RWPE1 (cell line): ENCODE measurements at regions not wholly inside any gene's neighbourhood (a gene's known extent, or its start where the extent isn't known, plus 50 kb on each side); places are given as distances from the start of the nearest gene placed in this dataset.

ENCODE experiments used
- CTCF ChIA-PET: fragments of 350-600 bp; sonication (Branson Sonifier 250); formaldehyde crosslinking; extraction: SDS; loops from one replicate; lab custom pipeline; 2021; lab: Yijun Ruan, JAX
- POLR2A ChIA-PET: fragments of 400-600 bp; formaldehyde crosslinking; extraction: SDS; loops from one replicate; lab custom pipeline; 2020; ENCODE audit warnings: antibody characterized with exemption; ENCODE audit not compliant: low non-redundant PET; lab: Yijun Ruan, JAX
- DNase-seq: peaks from one replicate; pipeline ENCODE4 v3.0.0; 2012; ENCODE audit warnings: low spot score
- H3K27ac ChIP-seq: fragments of 450-650 bp; 2 replicates; pipeline ENCODE4 v1.5.1; 2017
- TF ChIP-seq, protein P1 (sequence below): fragments of 450-650 bp; conservative IDR thresholded peaks from 2 replicates; pipeline ENCODE4 v1.5.1; 2017; ENCODE audit warnings: low read depth, mild to moderate bottlenecking

DNA sequence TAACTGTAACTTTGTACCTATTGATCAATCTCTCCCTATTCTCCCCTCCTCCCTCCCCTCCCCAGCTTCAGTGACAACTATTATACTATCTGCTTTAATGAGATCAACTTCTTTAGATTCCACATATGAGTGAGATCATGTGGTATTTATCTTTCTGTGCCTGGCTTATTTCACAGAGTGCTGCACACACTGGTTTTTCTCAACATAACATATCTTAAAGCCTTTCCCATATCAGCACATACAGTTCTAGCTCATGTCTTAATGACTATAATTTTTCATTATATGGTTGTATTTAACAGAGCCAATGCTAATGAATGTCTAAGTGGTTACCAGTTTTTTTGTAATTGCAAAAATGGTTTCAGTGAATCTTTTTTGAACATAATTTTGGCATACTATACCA is 340.3 kb upstream of the DDI1 start:
- TF ChIP-seq, protein P1, sequence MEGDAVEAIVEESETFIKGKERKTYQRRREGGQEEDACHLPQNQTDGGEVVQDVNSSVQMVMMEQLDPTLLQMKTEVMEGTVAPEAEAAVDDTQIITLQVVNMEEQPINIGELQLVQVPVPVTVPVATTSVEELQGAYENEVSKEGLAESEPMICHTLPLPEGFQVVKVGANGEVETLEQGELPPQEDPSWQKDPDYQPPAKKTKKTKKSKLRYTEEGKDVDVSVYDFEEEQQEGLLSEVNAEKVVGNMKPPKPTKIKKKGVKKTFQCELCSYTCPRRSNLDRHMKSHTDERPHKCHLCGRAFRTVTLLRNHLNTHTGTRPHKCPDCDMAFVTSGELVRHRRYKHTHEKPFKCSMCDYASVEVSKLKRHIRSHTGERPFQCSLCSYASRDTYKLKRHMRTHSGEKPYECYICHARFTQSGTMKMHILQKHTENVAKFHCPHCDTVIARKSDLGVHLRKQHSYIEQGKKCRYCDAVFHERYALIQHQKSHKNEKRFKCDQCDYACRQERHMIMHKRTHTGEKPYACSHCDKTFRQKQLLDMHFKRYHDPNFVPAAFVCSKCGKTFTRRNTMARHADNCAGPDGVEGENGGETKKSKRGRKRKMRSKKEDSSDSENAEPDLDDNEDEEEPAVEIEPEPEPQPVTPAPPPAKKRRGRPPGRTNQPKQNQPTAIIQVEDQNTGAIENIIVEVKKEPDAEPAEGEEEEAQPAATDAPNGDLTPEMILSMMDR = no peak
- CTCF ChIA-PET = no interaction called here
- POLR2A ChIA-PET = no interaction called here
- no peak overlapping the region for H3K27ac ChIP-seq
- DNase-seq = no peak

- TF ChIP-seq, protein P1 = no peak
- POLR2A ChIA-PET = no interaction called here
- no peak overlapping the region for H3K27ac ChIP-seq
- DNase-seq = no peak
- CTCF ChIA-PET = no interaction called here
These were observed 337.2 kb upstream of the DDI1 start for GRCh38 chr11:103699216-103699615.

GRCh38 chr11:103699656-103700055 is 336.8 kb upstream of the DDI1 start:
- CTCF ChIA-PET = interaction anchor here (0.5 kb wide), 1 partner anchor 488 kb away, joined by 3 read pairs; no protein-coding TSS in a partner anchor
- TF ChIP-seq, protein P1 = no peak
- POLR2A ChIA-PET = no interaction called here
- H3K27ac ChIP-seq = no peak overlapping the region
- DNase-seq = no peak

DNA sequence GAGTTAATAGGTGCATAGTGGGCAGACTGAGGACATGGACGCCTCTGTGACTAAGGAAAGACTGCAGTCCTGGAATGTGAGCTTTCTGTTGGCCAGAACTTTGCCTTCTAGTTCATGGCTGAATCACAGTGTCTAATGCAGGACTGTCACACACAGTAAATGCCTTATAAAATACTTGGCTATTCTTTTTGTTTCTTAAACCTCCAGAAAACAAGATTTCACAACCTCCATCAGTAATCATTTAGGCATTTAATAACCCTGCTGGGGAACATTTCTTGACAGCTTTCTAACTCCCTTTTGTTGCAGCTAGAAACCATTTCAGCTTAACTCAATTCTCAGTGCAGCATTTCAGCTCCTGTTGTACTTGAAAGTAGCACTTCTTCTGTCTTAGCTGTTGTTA is 335.8 kb upstream of the DDI1 start:
- ChIA-PET POLR2A (no interaction called here), CTCF (interaction anchor here (0.7 kb wide), 1 partner anchor 209 kb away, joined by 3 read pairs; no protein-coding TSS in a partner anchor)
- H3K27ac ChIP-seq = no peak overlapping the region
- TF ChIP-seq, protein P1 = no peak
- DNase-seq = no peak

DNA sequence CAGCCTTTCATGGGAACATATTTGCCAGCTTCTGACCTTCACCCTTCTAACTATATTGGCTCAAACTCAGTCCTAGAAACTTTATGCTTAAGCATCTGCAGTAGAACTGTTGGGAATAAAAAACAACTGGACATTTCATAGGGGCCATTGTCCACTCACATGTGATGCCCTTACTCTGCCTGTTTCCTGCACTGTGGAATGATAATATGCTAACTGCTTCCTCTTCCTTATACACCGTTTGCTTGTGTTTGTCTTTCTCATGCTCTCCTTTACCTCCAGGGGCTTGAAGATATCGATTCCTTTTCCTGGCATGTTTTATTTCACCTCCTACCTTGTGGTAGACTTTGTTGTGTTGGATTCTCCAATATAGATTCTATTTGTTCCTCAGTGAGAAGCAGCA is 333.0 kb upstream of the DDI1 start:
- H3K27ac ChIP-seq = no peak overlapping the region
- TF ChIP-seq, protein P1 = no peak
- DNase-seq = no peak
- POLR2A ChIA-PET = no interaction called here
- CTCF ChIA-PET = no interaction called here

GRCh38 chr11:103703954-103704353 is 332.5 kb upstream of the DDI1 start:
- CTCF ChIA-PET = no interaction called here
- no peak for DNase-seq
- H3K27ac ChIP-seq = no peak overlapping the region
- POLR2A ChIA-PET = no interaction called here
- TF ChIP-seq, protein P1 = no peak
